PC-9 (cell line): ENCODE measurements at regions not wholly inside any gene's neighbourhood (a gene's known extent, or its start where the extent isn't known, plus 50 kb on each side); places are given as distances from the start of the nearest gene placed in this dataset.
A peak's percentile ranks its signal among the peaks of the same experiment; 100 is the strongest.

Experiments used
- BruUV-seq: library from RNA; stranded (reverse); fragments of 400-500 nt; replicated peaks from 2 replicates; lab custom pipeline; 2021; lab: Mats Ljungman, UMichigan
- CTCF ChIA-PET: fragments of 300-600 bp; sonication (Branson Sonifier 250); formaldehyde crosslinking; loops from one replicate; lab custom pipeline; 2022; ENCODE audit warnings: antibody characterized with exemption; lab: Charles Lee
- POLR2A ChIA-PET: fragments of 300-600 bp; sonication (Branson Sonifier 250); formaldehyde crosslinking; loops from one replicate; lab custom pipeline; 2022; ENCODE audit warnings: antibody characterized with exemption; ENCODE audit not compliant: unreplicated experiment; lab: Charles Lee
- DNase-seq, 2 experiments: peaks; one replicate each; pipeline versions ENCODE4 v3.0.0 to v3.0.0-alpha.2; 2015 to 2022; ENCODE audit warnings: mixed read lengths in 1 of 2
- H2AFZ ChIP-seq: fragments of 200-600 bp; sonication (generic); 2 replicates; pipeline ENCODE4 v1.8.1; 2017; ENCODE audit warnings: antibody characterized with exemption
- H3F3A ChIP-seq: fragments of 200-600 bp; sonication (generic); 2 replicates; pipeline ENCODE4 v1.8.1; 2017; ENCODE audit warnings: antibody characterized with exemption, mild to moderate bottlenecking, low read depth; ENCODE audit not compliant: insufficient read depth
- H3K27ac ChIP-seq: fragments of 200-600 bp; sonication (generic); 2 replicates; pipeline ENCODE4 v1.6.1; 2016; ENCODE audit warnings: mixed run types
- H3K27me3 ChIP-seq: fragments of 200-600 bp; sonication (generic); 2 replicates; pipeline ENCODE4 v1.6.1; 2016; ENCODE audit warnings: low read depth, mixed run types; ENCODE audit not compliant: insufficient read depth
- H3K36me3 ChIP-seq: fragments of 200-600 bp; sonication (generic); 2 replicates; pipeline ENCODE4 v1.6.1; 2016; ENCODE audit warnings: low read depth, mixed run types
- H3K4me1 ChIP-seq: fragments of 200-600 bp; sonication (generic); replicated peaks from 2 replicates; pipeline ENCODE4 v1.6.1; 2016; ENCODE audit warnings: mixed run types; ENCODE audit not compliant: insufficient read depth
- H3K4me2 ChIP-seq: fragments of 200-600 bp; sonication (generic); 2 replicates; pipeline ENCODE4 v1.6.1; 2017; ENCODE audit warnings: mixed run types
- H3K4me3 ChIP-seq: fragments of 200-600 bp; sonication (generic); 2 replicates; pipeline ENCODE4 v1.6.1; 2016; ENCODE audit warnings: mixed run types
- H3K79me2 ChIP-seq: fragments of 200-600 bp; sonication (generic); 2 replicates; pipeline ENCODE4 v1.6.1; 2017; ENCODE audit warnings: low read depth, mixed run types
- H3K9me2 ChIP-seq: fragments of 200-600 bp; sonication (generic); 2 replicates; pipeline ENCODE4 v1.8.1; 2017; ENCODE audit warnings: mild to moderate bottlenecking; ENCODE audit not compliant: insufficient read depth
- H3K9me3 ChIP-seq: fragments of 200-600 bp; sonication (generic); 2 replicates; pipeline ENCODE4 v1.8.1; 2016; ENCODE audit warnings: low read depth; ENCODE audit not compliant: insufficient read depth
- H4K20me1 ChIP-seq: fragments of 200-600 bp; sonication (generic); 2 replicates; pipeline ENCODE4 v1.8.1; 2017; ENCODE audit not compliant: insufficient read depth
- CTCF ChIP-seq: fragments of 200-600 bp; sonication (generic); conservative IDR thresholded peaks from 2 replicates; pipeline ENCODE4 v1.6.1; 2017; ENCODE audit warnings: mixed run types, antibody characterized with exemption, mild to moderate bottlenecking, moderate library complexity
- EZH2 ChIP-seq: fragments of 200-600 bp; sonication (generic); IDR thresholded peaks from 2 replicates; pipeline ENCODE4 v1.8.0; 2017; ENCODE audit warnings: antibody characterized with exemption, low read depth
- intact Hi-C: fragments of 100-400 bp; cut with micrococcal nuclease; formaldehyde crosslinking; loops from one replicate; pipeline ENCODE4 v1.10.0; 2022; ENCODE audit not compliant: unreplicated experiment

GRCh38 chr18:55076643-55077218 lies 117.5 kb upstream of the CCDC68 start:
- ChIA-PET POLR2A (no interaction called here), CTCF (no interaction called here)
- BruUV-seq: no TSS peak
- no peaks in the 10 kb centered on the region for H4K20me1 ChIP-seq
- no peak for DNase-seq
- no peak overlapping the region for H3K4me2 ChIP-seq
- no peaks in the 10 kb centered on the region for H3K79me2 ChIP-seq
- H3K9me3 ChIP-seq: no peaks in the 10 kb centered on the region
- intact Hi-C loops: no loop called here
- no peak overlapping the region for H3K27ac ChIP-seq
- H3K36me3 ChIP-seq: no peaks in the 10 kb centered on the region
- H3K4me3 ChIP-seq: no peak overlapping the region
- H3K4me1 ChIP-seq: peaks cover 21% of the 10 kb centered on the region
- TF ChIP-seq EZH2: no peak
- no peak for TF ChIP-seq CTCF
- no peaks in the 10 kb centered on the region for H3F3A ChIP-seq
- H3K9me2 ChIP-seq: no peaks in the 10 kb centered on the region
- H2AFZ ChIP-seq: no peak overlapping the region
- no peaks in the 10 kb centered on the region for H3K27me3 ChIP-seq

- DNase-seq: no peak
- no peaks in the 10 kb centered on the region for H3K79me2 ChIP-seq
- H3F3A ChIP-seq: no peaks in the 10 kb centered on the region
- H3K4me3 ChIP-seq: no peak overlapping the region
- H3K27me3 ChIP-seq: no peaks in the 10 kb centered on the region
- TF ChIP-seq CTCF (no peak), EZH2 (no peak)
- POLR2A ChIA-PET: no interaction called here
- no peaks in the 10 kb centered on the region for H3K9me3 ChIP-seq
- H2AFZ ChIP-seq: no peak overlapping the region
- H3K27ac ChIP-seq: no peak overlapping the region
- intact Hi-C loops: no loop called here
- no peak overlapping the region for H3K4me2 ChIP-seq
- no peaks in the 10 kb centered on the region for H4K20me1 ChIP-seq
- CTCF ChIA-PET: no interaction called here
- BruUV-seq: no TSS peak
- no peaks in the 10 kb centered on the region for H3K9me2 ChIP-seq
- peaks cover 21% of the 10 kb centered on the region for H3K4me1 ChIP-seq
- no peaks in the 10 kb centered on the region for H3K36me3 ChIP-seq
These were observed 114.6 kb upstream of the CCDC68 start for GRCh38 chr18:55073834-55074233.

- no peak overlapping the region for H3K4me3 ChIP-seq
- POLR2A ChIA-PET: no interaction called here
- DNase-seq: peak in 1 of 2 experiments; percentile 63
- no TSS peak for BruUV-seq
- CTCF ChIA-PET: no interaction called here
- peak overlapping the region; percentile 52; the same call in 1 of the 2 replicates for H2AFZ ChIP-seq
- H4K20me1 ChIP-seq: no peaks in the 10 kb centered on the region
- no peaks in the 10 kb centered on the region for H3K9me3 ChIP-seq
- no peak for TF ChIP-seq EZH2
- no peak for TF ChIP-seq CTCF
- intact Hi-C loops: no loop called here
- H3K27ac ChIP-seq: peak overlapping the region; percentile 35; the same call in 1 of the 2 replicates
- peak overlapping the region; percentile 35 for H3K4me2 ChIP-seq
- no peaks in the 10 kb centered on the region for H3F3A ChIP-seq
- no peaks in the 10 kb centered on the region for H3K79me2 ChIP-seq
- H3K36me3 ChIP-seq: no peaks in the 10 kb centered on the region
- H3K9me2 ChIP-seq: no peaks in the 10 kb centered on the region
- H3K27me3 ChIP-seq: no peaks in the 10 kb centered on the region
- peaks cover 21% of the 10 kb centered on the region for H3K4me1 ChIP-seq
These were observed 113.9 kb upstream of the CCDC68 start for GRCh38 chr18:55073116-55073515.
